CD4-positive, alpha-beta T cell (primary cell): ENCODE measurements at regions not wholly inside any gene's neighbourhood (a gene's known extent, or its start where the extent isn't known, plus 50 kb on each side); places are given as distances from the start of the nearest gene placed in this dataset.

ENCODE experiments used
- ATAC-seq: fragments of 200-7000 bp; cut with Tn5 transposase; one replicate; pipeline ENCODE4 v1.10.0; 2022; ENCODE audit warnings: mild to moderate bottlenecking; ENCODE audit not compliant: poor library complexity
- CTCF ChIA-PET: fragments of 350-600 bp; sonication (Branson Sonifier 250); formaldehyde crosslinking; loops from one replicate; lab custom pipeline; 2021; ENCODE audit warnings: antibody characterized with exemption, inconsistent platforms; lab: Charles Lee
- POLR2A ChIA-PET: fragments of 350-600 bp; sonication (Branson Sonifier 250); formaldehyde crosslinking; loops from one replicate; lab custom pipeline; 2021; ENCODE audit warnings: antibody characterized with exemption, inconsistent platforms; lab: Charles Lee
- DNase-seq, 14 experiments: peaks; one replicate each; pipeline ENCODE4 v3.0.0-alpha.2; 2013 to 2020; ENCODE audit warnings: mixed read lengths in 2 of 14
- H3K27ac ChIP-seq, 2 donors: one replicate each; pipeline versions ENCODE4 v1.5.1 to v1.7.0; 2013; ENCODE audit warnings: low read length in 2 of 2, low read depth in 1 of 2, mild to moderate bottlenecking in 1 of 2
- H3K27me3 ChIP-seq, 2 experiments: 1 replicate in 1 of 2; 2 replicates in 1 of 2; pipeline versions ENCODE4 v1.6.1 to v1.7.0; 2013; ENCODE audit warnings: low read length in 2 of 2, control low read depth in 1 of 2, mild to moderate bottlenecking in 1 of 2, moderate library complexity in 1 of 2; ENCODE audit not compliant: insufficient read depth in 2 of 2, control insufficient read depth in 1 of 2
- H3K36me3 ChIP-seq: one replicate; pipeline ENCODE4 v1.6.1; 2013; ENCODE audit warnings: low read length, control low read depth; ENCODE audit not compliant: insufficient read depth
- H3K4me1 ChIP-seq: one replicate; pipeline ENCODE4 v1.6.1; 2013; ENCODE audit warnings: low read length, control low read depth; ENCODE audit not compliant: insufficient read depth
- H3K4me3 ChIP-seq: one replicate; pipeline ENCODE4 v1.5.1; 2013; ENCODE audit warnings: mild to moderate bottlenecking, low read length, moderate library complexity
- H3K9me3 ChIP-seq, 2 experiments: 1 replicate in 1 of 2; 2 replicates in 1 of 2; pipeline versions ENCODE4 v1.6.1 to v1.7.0; 2013; ENCODE audit warnings: low read length in 2 of 2, mild to moderate bottlenecking in 2 of 2, control low read depth in 1 of 2, moderate library complexity in 1 of 2; ENCODE audit not compliant: control insufficient read depth in 1 of 2, insufficient read depth in 1 of 2
- H3K27ac Mint-ChIP-seq: one replicate; pipeline ENCODE4 v1.8.0; 2020; ENCODE audit warnings: mixed read lengths
- H3K27me3 Mint-ChIP-seq: one replicate; pipeline ENCODE4 v1.8.0; 2021; ENCODE audit warnings: mixed read lengths
- H3K36me3 Mint-ChIP-seq: one replicate; pipeline ENCODE4 v1.8.0; 2021; ENCODE audit warnings: low read depth, mixed read lengths
- H3K4me1 Mint-ChIP-seq: one replicate; pipeline ENCODE4 v1.8.0; 2021; ENCODE audit warnings: low read depth, mixed read lengths
- H3K4me3 Mint-ChIP-seq: one replicate; pipeline ENCODE4 v1.8.0; 2020; ENCODE audit warnings: mild to moderate bottlenecking, mixed read lengths
- H3K9me3 Mint-ChIP-seq: one replicate; pipeline ENCODE4 v1.8.0; 2020; ENCODE audit warnings: mixed read lengths
- intact Hi-C, 2 experiments: fragments of 100-400 bp; cut with DNase I in 1 of 2; cut with micrococcal nuclease in 1 of 2; formaldehyde crosslinking; loops; one replicate each; pipeline versions ENCODE4 v1.15.1 to v1.9.0; 2023 to 2025; cut with DNase I, micrococcal nuclease
- TF ChIP-seq, protein P1 (sequence below): fragments of 200-600 bp; IDR thresholded peaks from one replicate; pipeline ENCODE4 v1.8.0; 2022; ENCODE audit warnings: antibody characterized with exemption, mild to moderate bottlenecking

DNA sequence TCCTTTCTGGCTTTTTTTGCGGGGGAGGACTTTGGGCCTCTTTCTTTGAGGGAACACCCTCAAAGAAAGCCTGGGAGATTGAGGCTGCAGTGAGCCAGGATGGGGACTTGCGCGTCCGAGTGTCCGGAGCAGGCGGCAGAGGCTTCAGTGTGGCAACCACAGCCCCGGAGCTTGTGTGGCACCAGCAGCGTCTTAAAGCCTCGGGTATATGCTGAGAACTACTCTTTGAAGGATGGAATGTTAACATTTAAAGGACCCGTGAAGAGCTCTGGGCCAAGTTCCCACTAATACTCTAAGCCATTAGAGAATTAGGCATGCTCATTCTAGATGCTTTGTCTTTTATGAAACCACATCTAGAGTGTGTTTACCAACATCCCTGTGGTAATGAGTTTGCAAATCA lies 168.2 kb downstream of the SEPTIN7 start:
- H3K9me3 ChIP-seq: peaks cover 0 to 8% of the 10 kb centered on the region in 2 experiments
- Mint-ChIP-seq H3K9me3 (no peaks in the 10 kb centered on the region), H3K27me3 (peaks cover 48% of the 10 kb centered on the region), H3K4me1 (no peaks in the 10 kb centered on the region), H3K27ac (no peak overlapping the region), H3K4me3 (no peak overlapping the region), H3K36me3 (no peaks in the 10 kb centered on the region)
- TF ChIP-seq, protein P1, sequence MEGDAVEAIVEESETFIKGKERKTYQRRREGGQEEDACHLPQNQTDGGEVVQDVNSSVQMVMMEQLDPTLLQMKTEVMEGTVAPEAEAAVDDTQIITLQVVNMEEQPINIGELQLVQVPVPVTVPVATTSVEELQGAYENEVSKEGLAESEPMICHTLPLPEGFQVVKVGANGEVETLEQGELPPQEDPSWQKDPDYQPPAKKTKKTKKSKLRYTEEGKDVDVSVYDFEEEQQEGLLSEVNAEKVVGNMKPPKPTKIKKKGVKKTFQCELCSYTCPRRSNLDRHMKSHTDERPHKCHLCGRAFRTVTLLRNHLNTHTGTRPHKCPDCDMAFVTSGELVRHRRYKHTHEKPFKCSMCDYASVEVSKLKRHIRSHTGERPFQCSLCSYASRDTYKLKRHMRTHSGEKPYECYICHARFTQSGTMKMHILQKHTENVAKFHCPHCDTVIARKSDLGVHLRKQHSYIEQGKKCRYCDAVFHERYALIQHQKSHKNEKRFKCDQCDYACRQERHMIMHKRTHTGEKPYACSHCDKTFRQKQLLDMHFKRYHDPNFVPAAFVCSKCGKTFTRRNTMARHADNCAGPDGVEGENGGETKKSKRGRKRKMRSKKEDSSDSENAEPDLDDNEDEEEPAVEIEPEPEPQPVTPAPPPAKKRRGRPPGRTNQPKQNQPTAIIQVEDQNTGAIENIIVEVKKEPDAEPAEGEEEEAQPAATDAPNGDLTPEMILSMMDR: no peak
- H3K36me3 ChIP-seq: no peaks in the 10 kb centered on the region
- DNase-seq: no peak
- peaks cover 12 to 17% of the 10 kb centered on the region in 2 experiments for H3K27me3 ChIP-seq
- intact Hi-C loops: no loop called here
- ChIA-PET CTCF (no interaction called here), POLR2A (no interaction called here)
- no peak for ATAC-seq
- no peaks in the 10 kb centered on the region for H3K4me1 ChIP-seq
- H3K27ac ChIP-seq: no peak overlapping the region
- H3K4me3 ChIP-seq: no peak overlapping the region

DNA sequence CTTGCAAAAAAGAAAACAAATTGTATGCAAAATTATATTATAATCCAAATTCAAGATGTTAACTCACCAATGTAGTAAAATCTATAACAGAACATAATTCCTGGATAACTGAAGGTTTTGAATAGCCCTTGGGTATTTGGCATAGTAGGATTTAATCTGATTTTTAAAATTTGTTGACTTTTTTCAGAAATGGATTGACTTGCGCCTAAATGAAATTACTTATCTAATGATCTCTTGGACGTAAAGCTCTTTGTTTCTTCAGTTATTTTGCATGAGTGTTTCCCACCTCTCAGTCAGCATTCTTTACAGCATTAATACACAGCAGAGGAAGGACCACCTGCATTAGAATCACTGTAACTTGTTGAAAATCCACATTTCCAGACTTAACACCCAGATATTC lies 169.6 kb downstream of the SEPTIN7 start:
- H3K4me3 ChIP-seq: no peak overlapping the region
- CTCF ChIA-PET: no interaction called here
- no peak for DNase-seq
- intact Hi-C loops: loop anchor here in 1 of 2 experiments (10.0 kb wide), 1 partner anchor 546 kb away; no protein-coding TSS in a partner anchor
- H3K4me3 Mint-ChIP-seq: no peak overlapping the region
- peaks cover 0 to 8% of the 10 kb centered on the region in 2 experiments for H3K9me3 ChIP-seq
- no peaks in the 10 kb centered on the region for H3K36me3 Mint-ChIP-seq
- ATAC-seq: no peak
- no peaks in the 10 kb centered on the region for H3K4me1 Mint-ChIP-seq
- no peak overlapping the region for H3K27ac Mint-ChIP-seq
- H3K4me1 ChIP-seq: no peaks in the 10 kb centered on the region
- no peaks in the 10 kb centered on the region for H3K36me3 ChIP-seq
- TF ChIP-seq, protein P1: no peak
- peaks cover 12 to 17% of the 10 kb centered on the region in 2 experiments for H3K27me3 ChIP-seq
- H3K27ac ChIP-seq: no peak overlapping the region
- no peaks in the 10 kb centered on the region for H3K9me3 Mint-ChIP-seq
- peaks cover 53% of the 10 kb centered on the region for H3K27me3 Mint-ChIP-seq
- POLR2A ChIA-PET: no interaction called here

DNA sequence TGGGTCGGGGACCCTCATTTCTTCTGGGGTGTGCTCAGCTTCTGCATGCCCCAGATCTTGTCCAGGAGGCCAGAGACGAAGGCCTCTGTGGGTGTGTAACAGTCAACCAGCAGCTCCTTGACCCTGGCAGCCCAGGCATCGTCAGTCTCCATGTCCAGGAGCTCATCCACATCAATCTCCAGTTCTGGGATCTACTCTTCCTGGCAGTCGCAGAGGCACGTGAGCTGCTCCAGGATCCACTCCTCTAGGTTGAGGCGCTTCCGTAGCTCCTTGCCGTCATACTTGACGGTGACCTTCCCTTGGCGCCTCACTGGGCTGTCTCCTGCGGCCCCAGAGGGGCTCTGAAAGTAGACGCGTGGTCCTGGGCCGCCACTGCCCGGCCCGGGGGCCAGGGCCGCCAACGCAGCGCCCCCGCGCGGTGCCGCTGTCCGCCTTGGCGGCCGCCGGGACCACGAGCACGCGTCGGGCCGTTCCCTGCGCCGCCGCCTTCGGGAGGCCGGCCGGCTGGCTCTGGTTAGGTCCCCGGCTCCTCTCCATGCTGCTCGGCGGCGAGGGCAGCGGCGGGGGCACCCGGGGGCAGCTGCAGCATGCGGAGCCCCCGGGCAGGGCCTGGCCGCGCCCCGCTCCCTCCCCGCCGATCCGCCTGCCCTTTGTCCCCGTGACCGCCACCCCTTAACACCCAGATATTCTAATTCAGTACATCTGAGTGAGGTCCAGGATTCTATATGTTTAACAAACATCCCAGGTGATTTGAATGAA lies 170.5 kb downstream of the SEPTIN7 start:
- ATAC-seq (no peak), DNase-seq (peak in 2 of 14 experiments; percentile 27 to 32)
- Mint-ChIP-seq H3K27ac (no peak overlapping the region), H3K36me3 (no peaks in the 10 kb centered on the region), H3K27me3 (peaks cover 60% of the 10 kb centered on the region), H3K9me3 (no peaks in the 10 kb centered on the region), H3K4me1 (no peaks in the 10 kb centered on the region), H3K4me3 (peak overlapping the region; percentile 45)
- H3K36me3 ChIP-seq: no peaks in the 10 kb centered on the region
- no peak overlapping the region for H3K27ac ChIP-seq
- intact Hi-C loops: loop anchor here in 1 of 2 experiments (10.0 kb wide), 1 partner anchor 547 kb away; no protein-coding TSS in a partner anchor
- peaks cover 12 to 17% of the 10 kb centered on the region in 2 experiments for H3K27me3 ChIP-seq
- CTCF ChIA-PET: interaction anchor here (1.0 kb wide), 1 partner anchor 54 kb away, joined by 5 read pairs; no protein-coding TSS in a partner anchor
- no peaks in the 10 kb centered on the region for H3K4me1 ChIP-seq
- TF ChIP-seq, protein P1: no peak
- H3K9me3 ChIP-seq: peaks cover 0 to 8% of the 10 kb centered on the region in 2 experiments
- no peak overlapping the region for H3K4me3 ChIP-seq
- POLR2A ChIA-PET: interaction anchor here (0.6 kb wide), 1 partner anchor 12 kb away, joined by 4 read pairs; no protein-coding TSS in a partner anchor
